HCT116 (cell line): ENCODE measurements at regions not wholly inside any gene's neighbourhood (a gene's known extent, or its start where the extent isn't known, plus 50 kb on each side); places are given as distances from the start of the nearest gene placed in this dataset.

ENCODE experiments used
- ATAC-seq: fragments of 200-7000 bp; cut with Tn5 transposase; 2 replicates; pipeline ENCODE4 v1.9.1; 2020; ENCODE audit warnings: mild to moderate bottlenecking, moderate library complexity
- BruUV-seq: library from RNA; stranded (reverse); fragments of 400-500 nt; replicated peaks from 2 replicates; lab custom pipeline; 2021; lab: Mats Ljungman, UMichigan
- CTCF ChIA-PET: fragments of 300-600 bp; sonication (Branson Sonifier 250); formaldehyde crosslinking; loops from one replicate; lab custom pipeline; 2021; ENCODE audit warnings: antibody characterized with exemption; lab: Charles Lee
- POLR2A ChIA-PET: fragments of 300-600, 350-600 bp; sonication (Branson Sonifier 250); formaldehyde crosslinking; loops from one replicate; lab custom pipeline; 2021; ENCODE audit warnings: antibody characterized with exemption; lab: Charles Lee
- RAD21 ChIA-PET, 2 experiments: fragments of 300-600 bp; sonication (Branson Sonifier 250); formaldehyde crosslinking; loops; one replicate each; lab custom pipeline; 2023; ENCODE audit warnings: low total read pairs in 2 of 2; ENCODE audit not compliant: uncharacterized antibody in 2 of 2, unreplicated experiment in 2 of 2, low non-redundant PET in 1 of 2; lab: Charles Lee
- DNase-seq: peaks from one replicate; pipeline ENCODE4 v3.0.0-alpha.2; 2010; ENCODE audit warnings: low read depth, low spot score
- H2AFZ ChIP-seq: fragments of 200-600 bp; shearing (Covaris generic), sonication (generic); 2 replicates; pipeline ENCODE4 v1.6.1; 2017; ENCODE audit warnings: low read depth, mixed run types, mixed read lengths, antibody characterized with exemption, low read length; ENCODE audit not compliant: poor library complexity, severe bottlenecking
- H3K27ac ChIP-seq: 2 replicates; pipeline ENCODE4 v1.5.1; 2012; ENCODE audit warnings: low read depth, low read length
- H3K27me3 ChIP-seq: fragments of 200-600 bp; sonication (generic); 2 replicates; pipeline ENCODE4 v1.6.1; 2016; ENCODE audit warnings: mixed run types, low read length, mixed read lengths; ENCODE audit not compliant: insufficient read depth
- H3K36me3 ChIP-seq, 2 experiments: fragments of 200-500 bp in 1 of 2; fragments of 200-600 bp in 1 of 2; sonication (Bioruptor generic) in 1 of 2; sonication (generic) in 1 of 2; 2 replicates each; pipeline versions ENCODE4 v1.5.1 to v1.6.1; 2014 to 2016; ENCODE audit warnings: low read length in 2 of 2, inconsistent platforms in 1 of 2, mixed read lengths in 1 of 2, mixed run types in 1 of 2; ENCODE audit not compliant: insufficient read depth in 2 of 2, control insufficient read depth in 1 of 2
- H3K4me1 ChIP-seq, 2 experiments: fragments of 200-600 bp in 1 of 2; sonication (generic) in 1 of 2; 2 replicates each; pipeline versions ENCODE4 v1.5.1 to v1.6.1; 2012 to 2017; ENCODE audit warnings: low read length in 2 of 2, inconsistent platforms in 1 of 2, mild to moderate bottlenecking in 1 of 2, mixed read lengths in 1 of 2, mixed run types in 1 of 2, moderate library complexity in 1 of 2; ENCODE audit not compliant: insufficient read depth in 2 of 2, control insufficient read depth in 1 of 2
- H3K4me2 ChIP-seq: fragments of 200-600 bp; sonication (generic); 2 replicates; pipeline ENCODE4 v1.6.1; 2017; ENCODE audit warnings: mixed run types, low read length, mixed read lengths
- H3K4me3 ChIP-seq, 2 experiments: fragments of 200-600 bp in 1 of 2; sonication (generic) in 1 of 2; replicated peaks in 1 of 2; 2 replicates each; pipeline ENCODE4 v1.5.1; 2011 to 2016; ENCODE audit warnings: low read length in 2 of 2, control low read depth in 1 of 2, low read depth in 1 of 2, mild to moderate bottlenecking in 1 of 2, mixed read lengths in 1 of 2, mixed run types in 1 of 2
- H3K79me2 ChIP-seq: fragments of 200-600 bp; sonication (generic); 2 replicates; pipeline ENCODE4 v1.6.1; 2017; ENCODE audit warnings: mild to moderate bottlenecking, mixed run types, low read length, moderate library complexity, mixed read lengths; ENCODE audit not compliant: insufficient read depth
- H3K9ac ChIP-seq: fragments of 200-600 bp; sonication (generic); 2 replicates; pipeline ENCODE4 v1.6.1; 2016; ENCODE audit warnings: low read length, mixed read lengths
- H3K9me2 ChIP-seq: fragments of 200-600 bp; sonication (generic), shearing (Covaris generic); 2 replicates; pipeline ENCODE4 v1.6.1; 2017; ENCODE audit warnings: mixed run types, mild to moderate bottlenecking, moderate library complexity; ENCODE audit not compliant: insufficient read depth
- H3K9me3 ChIP-seq, 2 experiments: fragments of 200-500 bp in 1 of 2; fragments of 200-600 bp in 1 of 2; sonication (Bioruptor generic) in 1 of 2; sonication (generic) in 1 of 2; 2 replicates each; pipeline ENCODE4 v1.6.1; 2014 to 2017; ENCODE audit warnings: low read length in 2 of 2, mixed read lengths in 2 of 2, inconsistent platforms in 1 of 2, low read depth in 1 of 2, mild to moderate bottlenecking in 1 of 2, mixed run types in 1 of 2, moderate library complexity in 1 of 2; ENCODE audit not compliant: control insufficient read depth in 1 of 2, insufficient read depth in 1 of 2
- H4K20me1 ChIP-seq: fragments of 200-600 bp; sonication (generic), shearing (Covaris generic); 2 replicates; pipeline ENCODE4 v1.6.1; 2017; ENCODE audit warnings: mixed run types, mild to moderate bottlenecking, moderate library complexity; ENCODE audit not compliant: insufficient read depth
- CBX3 ChIP-seq: IDR thresholded peaks from 2 replicates; pipeline ENCODE4 v1.6.1; 2012; ENCODE audit warnings: low read depth
- EGR1 ChIP-seq: IDR thresholded peaks from 2 replicates; pipeline ENCODE4 v1.6.1; 2012; ENCODE audit warnings: low read depth
- EZH2 ChIP-seq: fragments of 200-600 bp; sonication (generic); IDR thresholded peaks from 2 replicates; pipeline ENCODE4 v1.6.1; 2017; ENCODE audit warnings: antibody characterized with exemption, mixed run types
- FOSL1 ChIP-seq: IDR thresholded peaks from 2 replicates; pipeline ENCODE4 v1.6.1; 2012; ENCODE audit warnings: low read depth
- POLR2AphosphoS5 ChIP-seq: IDR thresholded peaks from 2 replicates; pipeline ENCODE4 v1.6.1; 2011; ENCODE audit warnings: mild to moderate bottlenecking, low read depth, low read length, moderate library complexity
- RAD21 ChIP-seq: IDR thresholded peaks from 2 replicates; pipeline ENCODE4 v1.6.1; 2012; ENCODE audit warnings: low read depth, mild to moderate bottlenecking
- SIN3A ChIP-seq: IDR thresholded peaks from 2 replicates; pipeline ENCODE4 v1.6.1; 2012; ENCODE audit warnings: low read depth
- TCF7L2 ChIP-seq: IDR thresholded peaks from 2 replicates; pipeline ENCODE4 v1.7.0; 2011; ENCODE audit warnings: borderline replicate concordance, inconsistent platforms; ENCODE audit not compliant: insufficient read depth, insufficient read length; ENCODE audit errors: extremely low read depth
- YY1 ChIP-seq: IDR thresholded peaks from 2 replicates; pipeline ENCODE4 v1.6.1; 2011; ENCODE audit warnings: low read length, low read depth, moderate library complexity, mild to moderate bottlenecking; ENCODE audit not compliant: insufficient replicate concordance; ENCODE audit errors: extremely low read depth
- ZNF274 ChIP-seq: fragments of 200-500 bp; sonication (Bioruptor generic); IDR thresholded peaks from 2 replicates; pipeline ENCODE4 v1.6.1; 2014; ENCODE audit warnings: mild to moderate bottlenecking, low read depth, low read length, inconsistent platforms
- intact Hi-C: fragments of 100-400 bp; cut with micrococcal nuclease; formaldehyde crosslinking; loops from 2 replicates; pipeline ENCODE4 v1.10.0; 2022
- TF ChIP-seq, protein P1 (sequence below): IDR thresholded peaks from 2 replicates; pipeline ENCODE4 v1.6.1; 2012

DNA sequence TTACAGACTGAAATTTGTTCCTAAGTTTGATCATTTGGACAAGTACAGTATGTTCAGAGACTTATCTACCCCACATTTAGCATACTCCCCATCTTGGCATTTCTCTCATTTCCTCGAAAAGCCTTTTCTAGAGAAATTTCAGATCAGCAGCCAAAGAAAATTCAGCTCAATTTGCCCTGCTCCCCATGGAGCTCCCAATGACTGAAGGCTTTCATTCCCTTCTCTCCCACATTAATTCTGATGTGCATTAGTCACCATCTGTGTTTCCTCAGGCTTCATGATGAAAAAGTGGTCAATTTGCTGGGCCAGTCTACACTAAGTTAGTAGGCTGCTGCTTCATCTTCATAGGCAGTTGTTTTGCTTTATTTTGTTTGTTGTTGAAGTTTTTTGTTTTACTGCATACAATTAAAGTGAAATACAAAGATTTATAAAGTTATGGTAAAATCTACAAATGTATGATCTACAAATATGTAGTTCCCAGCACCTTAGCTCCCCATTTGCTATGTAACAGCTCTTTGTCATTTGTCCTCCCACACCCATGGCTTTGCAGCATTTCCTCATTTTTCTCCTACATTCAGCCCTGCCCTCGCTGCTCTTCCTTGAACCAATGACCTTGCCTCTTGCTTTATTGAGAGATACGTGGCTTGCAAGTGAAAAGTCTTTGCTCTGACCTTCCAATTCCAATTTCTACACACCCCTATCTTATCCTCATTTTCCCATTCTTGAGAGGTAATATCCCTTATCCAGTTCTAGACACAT, 193.9 kb downstream of the ANAPC10 start:
- peak; percentile 34; the same call in 1 of the 2 replicates for ATAC-seq
- Histone ChIP-seq H3K36me3 (no peaks in the 10 kb centered on the region), H3K4me3 (no peak overlapping the region), H4K20me1 (no peaks in the 10 kb centered on the region), H3K9ac (no peak overlapping the region), H2AFZ (no peak overlapping the region), H3K27me3 (no peaks in the 10 kb centered on the region), H3K9me3 (no peaks in the 10 kb centered on the region), H3K4me1 (peaks cover 0 to 7% of the 10 kb centered on the region in 2 experiments; a peak in 2 of 4 replicates), H3K9me2 (no peaks in the 10 kb centered on the region), H3K4me2 (peak overlapping the region; percentile 9; the same call in 1 of the 2 replicates), H3K27ac (no peak overlapping the region), H3K79me2 (no peaks in the 10 kb centered on the region)
- TF ChIP-seq TCF7L2 (no peak), YY1 (no peak), SIN3A (no peak), POLR2AphosphoS5 (no peak), EZH2 (no peak), EGR1 (no peak), FOSL1 (no peak), ZNF274 (no peak), CBX3 (no peak), RAD21 (no peak)
- TF ChIP-seq, protein P1, sequence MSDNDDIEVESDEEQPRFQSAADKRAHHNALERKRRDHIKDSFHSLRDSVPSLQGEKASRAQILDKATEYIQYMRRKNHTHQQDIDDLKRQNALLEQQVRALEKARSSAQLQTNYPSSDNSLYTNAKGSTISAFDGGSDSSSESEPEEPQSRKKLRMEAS = no peak
- peak; percentile 13 for DNase-seq
- intact Hi-C loops = no loop called here
- BruUV-seq = no TSS peak
- CTCF ChIA-PET = no interaction called here
- RAD21 ChIA-PET = no interaction called here
- POLR2A ChIA-PET = no interaction called here
